HUES6 (cell line): ENCODE measurements at regions not wholly inside any gene's neighbourhood (a gene's known extent, or its start where the extent isn't known, plus 50 kb on each side); places are given as distances from the start of the nearest gene placed in this dataset.

ENCODE experiments used
- H3K27ac ChIP-seq: 2 replicates; pipeline ENCODE4 v1.7.0; 2013; ENCODE audit warnings: low read depth, mild to moderate bottlenecking, low read length, inconsistent platforms
- H3K27me3 ChIP-seq: 2 replicates; pipeline ENCODE4 v1.6.1; 2013; ENCODE audit warnings: low read length; ENCODE audit not compliant: control insufficient read depth, insufficient read depth
- H3K36me3 ChIP-seq: 2 replicates; pipeline ENCODE4 v1.6.1; 2013; ENCODE audit warnings: low read length; ENCODE audit not compliant: control insufficient read depth, insufficient read depth
- H3K4me1 ChIP-seq: 2 replicates; pipeline ENCODE4 v1.6.1; 2013; ENCODE audit warnings: low read length; ENCODE audit not compliant: control insufficient read depth, insufficient read depth
- H3K4me3 ChIP-seq: 2 replicates; pipeline ENCODE4 v1.5.1; 2013; ENCODE audit warnings: low read depth, low read length
- H3K9ac ChIP-seq: one replicate; pipeline ENCODE4 v1.6.1; 2013; ENCODE audit warnings: mild to moderate bottlenecking, low read length
- H3K9me3 ChIP-seq: 2 replicates; pipeline ENCODE4 v1.6.1; 2013; ENCODE audit warnings: low read depth, low read length; ENCODE audit not compliant: control insufficient read depth, insufficient read depth

- Histone ChIP-seq H3K27ac (no peak overlapping the region), H3K27me3 (no peaks in the 10 kb centered on the region), H3K36me3 (no peaks in the 10 kb centered on the region), H3K9me3 (no peaks in the 10 kb centered on the region), H3K4me3 (no peak overlapping the region), H3K4me1 (no peaks in the 10 kb centered on the region), H3K9ac (no peak overlapping the region)
Observed at GRCh38 chr2:53004413-53004812, 763.2 kb upstream of the CHAC2 start.

DNA sequence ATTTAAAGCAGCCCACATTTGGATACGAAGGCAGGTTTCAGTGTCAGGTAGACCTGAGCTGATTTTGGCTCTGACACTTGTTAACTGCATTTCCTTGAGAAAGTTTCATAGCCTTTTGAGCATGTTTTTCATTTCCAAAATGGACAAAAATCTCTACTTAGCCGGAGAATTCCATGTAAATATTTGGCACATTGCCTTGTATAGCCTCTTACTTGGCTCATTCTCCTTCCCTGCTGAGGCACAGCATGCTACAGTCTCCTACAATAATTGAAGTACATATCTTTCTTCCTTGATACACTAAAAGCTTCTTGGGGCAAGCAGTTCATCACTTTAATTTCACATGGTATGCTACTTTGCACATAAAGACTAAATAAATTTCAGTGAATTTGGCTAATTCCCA lies 772.2 kb upstream of the CHAC2 start:
- Histone ChIP-seq H3K9ac (no peak overlapping the region), H3K27ac (no peak overlapping the region), H3K4me1 (no peaks in the 10 kb centered on the region), H3K27me3 (no peaks in the 10 kb centered on the region), H3K36me3 (no peaks in the 10 kb centered on the region), H3K9me3 (peaks cover 8% of the 10 kb centered on the region), H3K4me3 (no peak overlapping the region)

- no peak overlapping the region for H3K27ac ChIP-seq
- H3K9ac ChIP-seq: no peak overlapping the region
- no peaks in the 10 kb centered on the region for H3K9me3 ChIP-seq
- no peak overlapping the region for H3K4me3 ChIP-seq
- H3K27me3 ChIP-seq: no peaks in the 10 kb centered on the region
- H3K4me1 ChIP-seq: no peaks in the 10 kb centered on the region
- no peaks in the 10 kb centered on the region for H3K36me3 ChIP-seq
Observed at GRCh38 chr2:52976143-52976949, 791.3 kb upstream of the CHAC2 start.

DNA sequence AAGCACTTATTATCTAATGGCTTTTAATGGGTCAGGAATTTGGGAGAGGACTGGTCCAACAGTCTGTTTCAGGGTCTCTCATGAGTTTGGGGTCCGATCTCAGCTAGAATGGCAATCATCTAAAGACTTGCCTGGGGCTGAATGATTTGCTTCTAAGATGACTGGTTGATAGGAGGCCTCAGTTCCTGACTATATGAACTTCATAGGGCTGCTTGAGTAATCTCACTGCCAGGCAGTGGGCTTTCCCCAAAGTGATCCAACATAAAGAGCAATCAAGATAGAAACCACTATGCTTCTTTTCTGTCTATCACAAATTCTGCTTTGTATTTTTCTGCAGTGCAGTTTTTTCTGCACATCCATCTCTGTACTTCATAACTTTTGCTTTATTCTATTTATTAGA lies 793.5 kb upstream of the CHAC2 start:
- Histone ChIP-seq H3K4me3 (no peak overlapping the region), H3K27me3 (no peaks in the 10 kb centered on the region), H3K9me3 (no peaks in the 10 kb centered on the region), H3K9ac (no peak overlapping the region), H3K4me1 (no peaks in the 10 kb centered on the region), H3K27ac (no peak overlapping the region), H3K36me3 (no peaks in the 10 kb centered on the region)

GRCh38 chr2:52970642-52971041 lies 797.0 kb upstream of the CHAC2 start:
- Histone ChIP-seq H3K4me3 (no peak overlapping the region), H3K27ac (no peak overlapping the region), H3K9me3 (no peaks in the 10 kb centered on the region), H3K27me3 (no peaks in the 10 kb centered on the region), H3K36me3 (no peaks in the 10 kb centered on the region), H3K4me1 (no peaks in the 10 kb centered on the region), H3K9ac (no peak overlapping the region)

DNA sequence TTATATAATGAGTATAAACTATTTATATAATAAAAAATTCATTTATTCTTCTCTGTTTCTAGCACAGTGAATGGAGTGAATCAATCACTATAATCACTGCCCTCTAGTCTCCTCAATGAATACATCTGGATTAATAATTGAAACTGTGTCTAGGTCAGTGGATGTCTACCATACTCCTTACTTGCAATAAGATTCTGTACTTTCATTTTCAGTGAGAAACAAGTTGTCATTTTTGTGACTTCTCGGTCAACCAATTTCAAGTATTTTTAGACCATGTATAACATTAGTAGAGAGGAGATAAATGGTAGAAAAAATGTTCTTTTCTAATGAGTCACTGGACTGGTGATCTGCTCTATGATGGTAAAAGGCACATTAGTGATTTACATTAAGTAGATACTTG lies 799.6 kb upstream of the CHAC2 start:
- Histone ChIP-seq H3K36me3 (no peaks in the 10 kb centered on the region), H3K9ac (no peak overlapping the region), H3K27me3 (no peaks in the 10 kb centered on the region)

GRCh38 chr2:52964916-52965530 lies 802.6 kb upstream of the CHAC2 start:
- Histone ChIP-seq H3K9me3 (no peaks in the 10 kb centered on the region), H3K9ac (no peak overlapping the region), H3K4me1 (peaks cover 7% of the 10 kb centered on the region; the same call in 1 of the 2 replicates)

More for the DNA sequence above, 799.6 kb upstream of the CHAC2 start:
- H3K4me1 ChIP-seq: peaks cover 7% of the 10 kb centered on the region; the same call in 1 of the 2 replicates
- no peak overlapping the region for H3K4me3 ChIP-seq
- H3K9me3 ChIP-seq: no peaks in the 10 kb centered on the region
- H3K27ac ChIP-seq: no peak overlapping the region

DNA sequence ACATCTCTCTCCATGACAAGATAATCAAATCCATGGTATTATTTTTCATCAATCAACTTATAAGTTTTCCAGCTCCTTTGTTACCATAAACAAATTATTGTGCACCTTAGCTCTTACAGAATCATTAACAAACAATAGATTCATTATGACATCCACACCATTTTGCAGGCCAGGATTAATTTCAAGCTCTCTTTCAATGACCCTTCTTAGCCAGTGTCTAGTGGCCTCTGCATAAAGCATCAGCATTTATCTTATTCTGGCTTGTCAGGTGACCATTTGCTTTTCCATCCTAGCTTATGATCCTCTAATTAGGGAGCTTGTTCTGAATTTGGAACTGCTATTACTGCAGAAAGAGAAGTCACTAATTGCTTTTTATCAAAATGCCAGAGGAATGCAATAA lies 806.2 kb upstream of the CHAC2 start:
- Histone ChIP-seq H3K36me3 (no peaks in the 10 kb centered on the region), H3K27ac (no peak overlapping the region), H3K4me3 (no peak overlapping the region), H3K4me1 (peaks cover 7% of the 10 kb centered on the region; the same call in 1 of the 2 replicates), H3K27me3 (no peaks in the 10 kb centered on the region), H3K9me3 (no peaks in the 10 kb centered on the region), H3K9ac (no peak overlapping the region)

More at GRCh38 chr2:52964916-52965530, 802.6 kb upstream of the CHAC2 start:
- H3K27ac ChIP-seq: no peak overlapping the region
- no peaks in the 10 kb centered on the region for H3K36me3 ChIP-seq
- no peak overlapping the region for H3K4me3 ChIP-seq
- no peaks in the 10 kb centered on the region for H3K27me3 ChIP-seq

DNA sequence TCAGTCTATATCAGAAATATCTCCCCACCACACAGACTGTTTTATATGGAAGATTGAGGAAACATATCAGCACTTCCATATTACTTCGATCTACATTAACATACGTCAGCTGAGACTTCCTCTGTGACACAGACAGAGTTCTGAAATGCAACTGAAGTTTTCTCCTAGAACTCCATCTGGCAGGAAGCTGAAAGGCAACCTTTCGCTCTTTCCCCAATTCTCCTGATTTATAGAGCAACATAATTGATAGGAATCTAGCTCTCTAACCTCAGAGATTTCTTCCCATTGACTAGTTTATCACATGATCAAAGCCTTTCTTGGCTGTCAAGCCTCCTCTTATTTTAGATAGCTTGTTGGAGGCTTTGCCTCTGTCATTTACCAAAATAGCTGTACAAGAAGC lies 806.7 kb upstream of the CHAC2 start:
- H3K27ac ChIP-seq: no peak overlapping the region
- no peaks in the 10 kb centered on the region for H3K27me3 ChIP-seq
- H3K4me3 ChIP-seq: no peak overlapping the region
- H3K9ac ChIP-seq: no peak overlapping the region
- H3K4me1 ChIP-seq: peaks cover 7% of the 10 kb centered on the region; the same call in 1 of the 2 replicates
- no peaks in the 10 kb centered on the region for H3K9me3 ChIP-seq
- no peaks in the 10 kb centered on the region for H3K36me3 ChIP-seq

- no peak overlapping the region for H3K4me3 ChIP-seq
- no peaks in the 10 kb centered on the region for H3K27me3 ChIP-seq
- no peak overlapping the region for H3K9ac ChIP-seq
- no peaks in the 10 kb centered on the region for H3K36me3 ChIP-seq
- H3K27ac ChIP-seq: no peak overlapping the region
- no peaks in the 10 kb centered on the region for H3K9me3 ChIP-seq
- H3K4me1 ChIP-seq: peaks cover 3% of the 10 kb centered on the region; the same call in 1 of the 2 replicates
Observed at GRCh38 chr2:52959801-52960200, 807.8 kb upstream of the CHAC2 start.

GRCh38 chr2:52956766-52957165 lies 810.8 kb upstream of the CHAC2 start:
- no peak overlapping the region for H3K27ac ChIP-seq
- no peak overlapping the region for H3K9ac ChIP-seq
- no peak overlapping the region for H3K4me3 ChIP-seq
- H3K9me3 ChIP-seq: no peaks in the 10 kb centered on the region
- no peaks in the 10 kb centered on the region for H3K27me3 ChIP-seq
- no peaks in the 10 kb centered on the region for H3K4me1 ChIP-seq
- H3K36me3 ChIP-seq: no peaks in the 10 kb centered on the region
